ENCODE measurements at regions not wholly inside any gene's neighbourhood (a gene's known extent, or its start where the extent isn't known, plus 50 kb on each side); places are given as distances from the start of the nearest gene placed in this dataset.
"Not testable (repeated sequence)": the region's sequence is repeated elsewhere in the genome, so short reads cannot be mapped to it uniquely, and the experiment has no call there.

GRCh38 chr7:132029369-132030085, 473.1 kb upstream of the PODXL start:
- DNase-seq = no peak

- no peak for DNase-seq
These were observed 471.9 kb upstream of the PODXL start for GRCh38 chr7:132028144-132028920.

DNA sequence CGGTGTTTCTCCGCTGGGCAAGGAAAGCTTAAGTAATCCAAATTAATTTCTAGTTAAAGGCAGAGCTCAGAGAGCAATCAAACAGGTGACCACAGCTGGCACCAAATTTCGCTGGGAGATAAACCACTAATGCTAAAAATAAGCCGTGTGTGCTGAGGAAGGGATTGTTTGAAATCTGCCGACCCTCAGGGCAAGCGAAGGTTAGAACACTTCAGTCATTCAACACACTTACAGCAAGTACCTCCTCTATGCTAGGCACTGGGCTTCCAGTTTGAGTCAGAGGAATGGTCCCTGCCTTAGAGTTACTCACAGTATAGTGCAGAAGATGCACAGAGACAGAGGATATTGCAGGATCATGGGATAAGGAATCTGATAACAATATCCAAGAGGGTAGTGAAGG, 467.9 kb upstream of the PODXL start:
- no peak for DNase-seq

- no peak for DNase-seq
These were observed 467.0 kb upstream of the PODXL start for GRCh38 chr7:132023466-132023865.

GRCh38 chr7:132022188-132022587, 465.8 kb upstream of the PODXL start:
- DNase-seq = no peak

DNA sequence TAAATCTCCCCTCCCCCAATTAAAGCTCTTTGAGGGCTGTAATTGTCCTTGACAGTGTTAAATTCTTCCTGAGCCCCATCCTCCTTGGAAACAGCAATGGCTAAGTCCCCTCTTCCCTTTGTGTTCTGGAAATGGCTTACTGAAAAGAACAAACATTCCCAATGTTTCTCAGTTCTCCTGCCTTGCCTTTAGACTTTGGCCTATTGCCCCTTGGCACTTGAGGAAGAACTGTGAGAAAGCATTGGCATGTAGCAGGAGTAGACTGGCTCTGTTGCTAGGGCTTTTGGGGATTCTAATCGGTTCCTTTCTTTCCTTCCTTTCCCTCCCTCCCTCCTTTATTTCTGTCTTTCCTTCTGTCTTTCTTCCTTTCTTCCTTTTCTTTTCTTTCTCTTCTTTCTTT, 463.3 kb upstream of the PODXL start:
- DNase-seq = no peak

DNA sequence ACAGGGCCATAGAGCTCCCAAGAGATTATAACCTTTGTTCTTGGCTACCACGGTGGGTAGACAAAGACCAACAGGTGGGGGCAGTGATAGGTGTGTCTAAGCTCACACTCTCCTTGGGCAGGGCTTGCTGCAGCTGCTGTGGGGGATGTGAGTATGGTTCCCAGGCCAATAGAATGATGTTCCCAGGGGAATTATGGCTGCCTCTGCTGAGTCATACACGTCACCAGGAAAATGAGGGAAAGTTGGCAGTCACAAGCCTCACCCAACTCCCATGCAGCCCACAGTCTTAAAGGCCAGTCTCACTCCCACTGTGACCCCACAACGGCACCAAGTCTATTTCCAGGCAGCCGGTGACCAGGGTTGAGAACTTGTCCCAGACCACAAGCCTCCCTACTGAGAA, 453.4 kb upstream of the PODXL start:
- no peak for DNase-seq

GRCh38 chr7:132004529-132004928, 448.1 kb upstream of the PODXL start:
- DNase-seq = no peak

- DNase-seq = no peak
These were observed 446.0 kb upstream of the PODXL start for GRCh38 chr7:132002343-132002968.

DNA sequence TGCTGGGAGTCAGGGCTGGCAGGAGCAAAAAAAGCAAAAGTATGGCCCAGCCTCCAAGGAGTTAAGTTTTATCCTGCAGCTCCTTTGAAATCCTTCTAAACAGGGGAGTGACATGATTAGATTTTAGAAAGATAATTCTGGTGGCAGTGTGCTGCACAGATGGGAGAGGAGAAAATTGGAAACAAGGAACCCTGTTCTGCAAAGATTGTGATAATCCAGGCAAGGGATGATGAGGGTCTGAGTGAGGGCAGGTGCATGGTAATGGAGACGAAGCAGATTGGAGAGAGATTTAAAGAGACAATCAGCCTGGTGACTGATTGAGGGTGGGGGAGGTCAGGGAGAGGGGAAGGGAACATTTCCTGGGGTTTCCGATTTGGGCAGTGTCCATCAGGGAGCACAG, 444.7 kb upstream of the PODXL start:
- no peak for DNase-seq

GRCh38 chr7:131999193-131999592, 442.8 kb upstream of the PODXL start:
- no peak for DNase-seq

DNA sequence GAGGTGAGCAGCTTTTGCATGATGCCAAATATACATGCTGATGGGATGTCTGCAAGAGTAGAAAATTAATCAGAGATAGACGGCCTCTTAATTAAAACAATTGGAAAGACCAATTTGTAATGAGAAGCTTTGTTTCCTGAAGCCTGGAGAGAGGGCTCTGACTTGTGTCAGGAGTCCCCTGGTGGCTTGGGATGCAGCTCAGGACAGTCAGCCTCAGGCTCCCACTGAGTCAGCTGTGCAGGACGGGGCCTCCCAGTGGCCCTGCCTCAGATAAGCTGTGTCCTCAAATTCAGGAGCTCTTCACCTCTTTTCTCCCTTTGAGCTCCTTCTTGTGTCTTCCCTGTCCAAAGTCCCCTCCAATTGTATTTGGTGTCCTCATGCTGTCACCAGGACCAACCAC, 438.9 kb upstream of the PODXL start:
- no peak for DNase-seq

DNA sequence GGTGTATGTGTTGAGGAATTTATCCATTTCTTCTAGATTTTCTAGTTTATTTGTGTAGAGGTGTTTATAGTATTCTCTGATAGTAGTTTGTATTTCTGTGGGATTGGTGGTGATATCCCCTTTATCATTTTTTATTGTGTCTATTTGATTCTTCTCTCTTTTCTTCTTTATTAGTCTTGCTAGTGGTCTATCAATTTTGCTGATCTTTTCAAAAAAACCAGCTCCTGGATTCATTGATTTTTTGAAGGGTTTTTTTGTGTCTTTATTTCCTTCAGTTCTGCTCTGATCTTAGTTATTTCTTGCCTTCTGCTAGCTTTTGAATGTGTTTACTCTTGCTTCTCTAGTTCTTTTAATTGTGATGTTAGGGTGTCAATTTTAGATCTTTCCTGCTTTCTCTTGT, 424.6 kb upstream of the PODXL start:
- DNase-seq = not testable (repeated sequence)

DNA sequence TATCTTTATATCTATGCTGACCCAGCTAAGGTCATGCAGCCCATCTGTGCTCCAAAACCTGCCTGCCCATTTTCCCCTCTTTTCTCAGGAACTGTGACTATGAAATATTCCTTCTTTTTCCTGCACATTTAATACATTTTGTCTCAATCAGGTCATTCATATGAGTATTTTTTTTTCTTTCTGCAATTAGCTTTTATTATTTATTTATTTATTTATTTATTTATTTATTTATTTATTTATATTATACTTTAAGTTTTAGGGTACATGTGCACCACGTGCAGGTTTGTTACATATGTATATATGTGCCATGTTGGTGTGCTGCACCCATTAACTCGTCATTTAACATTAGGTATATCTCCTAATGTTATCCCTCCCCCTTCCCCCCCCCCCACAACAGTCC, 421.7 kb upstream of the PODXL start:
- DNase-seq = not testable (repeated sequence)

GRCh38 chr7:131976411-131976810, 420.0 kb upstream of the PODXL start:
- no peak for DNase-seq

DNA sequence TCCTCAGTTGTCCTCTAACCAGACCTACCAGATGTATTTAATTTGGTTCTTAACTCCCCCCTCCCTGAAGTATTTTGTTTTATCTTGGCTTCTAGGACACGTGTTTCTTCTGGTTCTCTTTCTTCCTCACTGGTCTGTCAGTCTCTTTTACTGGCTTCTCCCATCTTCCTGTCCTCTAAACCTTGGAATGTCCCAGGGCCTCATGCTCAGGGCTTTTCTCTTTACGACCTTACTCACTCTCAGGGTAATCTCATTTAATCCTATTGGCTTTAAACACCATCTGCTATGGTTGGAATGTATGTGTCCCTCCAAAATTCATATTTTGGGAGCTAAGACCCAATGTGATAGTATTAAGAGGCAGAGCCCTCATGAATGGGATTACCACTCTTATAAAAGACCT, 418.2 kb upstream of the PODXL start:
- DNase-seq = no peak

DNA sequence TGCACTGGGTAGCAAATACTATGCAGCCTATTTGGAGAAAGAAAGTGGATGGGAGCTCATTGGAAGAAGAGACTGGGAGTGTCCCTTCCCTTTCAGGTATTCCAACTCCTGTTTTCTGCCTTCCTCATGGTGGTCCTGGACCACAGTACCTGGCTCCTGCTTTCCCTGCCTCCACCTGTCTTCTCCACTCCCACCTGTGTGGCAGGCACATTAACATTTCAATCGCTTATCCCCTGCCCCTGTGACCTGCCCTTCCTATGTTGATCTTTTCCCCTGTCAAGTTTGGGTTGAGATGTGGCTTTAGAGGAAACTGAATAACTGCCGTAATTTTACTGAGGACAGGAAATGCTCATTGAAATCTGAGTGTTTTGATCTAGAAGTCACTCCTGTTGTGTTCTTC, 415.8 kb upstream of the PODXL start:
- no peak for DNase-seq

- DNase-seq = no peak
These were observed 414.2 kb upstream of the PODXL start for GRCh38 chr7:131970602-131971001.

GRCh38 chr7:131969560-131969959, 413.1 kb upstream of the PODXL start:
- DNase-seq = no peak

GRCh38 chr7:131967216-131967730, 410.8 kb upstream of the PODXL start:
- DNase-seq = no peak

DNA sequence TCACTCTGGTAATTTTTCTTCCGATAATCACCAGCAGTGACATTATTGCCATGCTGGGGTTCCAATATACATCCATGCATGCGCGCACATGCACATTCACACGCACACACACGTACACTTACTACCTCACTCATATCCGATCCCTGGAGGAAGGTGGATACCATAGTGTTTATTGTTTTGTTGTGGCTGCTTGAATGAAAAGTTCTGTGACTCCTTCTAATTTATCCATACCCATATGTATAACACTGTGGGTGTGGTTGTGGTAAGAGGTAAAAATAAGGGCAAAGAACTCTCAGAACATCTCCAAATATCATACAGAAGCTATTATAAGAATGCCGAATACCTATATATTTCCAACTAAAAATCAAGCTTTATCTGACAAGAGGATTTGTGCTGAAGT, 407.8 kb upstream of the PODXL start:
- no peak for DNase-seq

DNA sequence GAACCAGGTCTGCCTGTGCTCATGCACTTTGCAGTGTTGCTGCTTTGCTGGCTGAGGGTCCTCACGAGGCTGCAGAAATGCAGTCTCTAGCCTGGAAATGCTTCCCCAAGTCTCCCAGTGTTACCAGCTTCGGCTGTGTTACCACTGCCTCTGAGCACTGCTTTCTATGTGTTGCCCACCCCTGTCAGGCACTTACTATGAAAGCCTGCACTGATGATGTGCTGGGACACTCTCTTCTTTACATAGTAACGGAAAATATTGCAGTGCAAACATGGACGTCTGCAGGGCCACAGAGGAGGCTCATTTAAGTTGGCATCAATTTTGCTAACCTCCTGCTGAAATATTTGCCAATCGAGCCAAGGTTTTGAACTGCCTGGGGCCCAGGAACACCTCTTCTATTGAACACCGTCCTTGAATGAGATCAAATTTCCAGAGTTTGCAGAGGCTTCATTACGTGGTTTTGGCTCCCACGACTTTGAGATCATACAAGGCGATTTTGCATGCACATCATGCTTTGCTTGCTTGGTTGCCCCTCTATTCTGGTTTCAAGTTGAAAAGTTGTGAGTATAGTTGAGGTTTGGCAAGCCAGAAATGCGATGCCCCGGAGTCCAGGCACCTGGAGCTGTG, 404.7 kb upstream of the PODXL start:
- no peak for DNase-seq

- DNase-seq = no peak
These were observed 402.8 kb upstream of the PODXL start for GRCh38 chr7:131959106-131959812.

Measured in CD4-positive, alpha-beta T cell treated with Interleukin-1 beta for 1 hour (primary cell).